SH-SY5Y (cell line): ENCODE measurements at regions not wholly inside any gene's neighbourhood (a gene's known extent, or its start where the extent isn't known, plus 50 kb on each side); places are given as distances from the start of the nearest gene placed in this dataset.

Experiments
- GATA2 ChIP-seq: IDR thresholded peaks from 2 replicates; pipeline ENCODE4 v1.6.1; 2011; ENCODE audit warnings: mild to moderate bottlenecking, low read depth, low read length
- GATA3 ChIP-seq: IDR thresholded peaks from 2 replicates; pipeline ENCODE4 v1.6.1; 2011; ENCODE audit warnings: low read depth, mild to moderate bottlenecking, low read length, moderate library complexity

DNA sequence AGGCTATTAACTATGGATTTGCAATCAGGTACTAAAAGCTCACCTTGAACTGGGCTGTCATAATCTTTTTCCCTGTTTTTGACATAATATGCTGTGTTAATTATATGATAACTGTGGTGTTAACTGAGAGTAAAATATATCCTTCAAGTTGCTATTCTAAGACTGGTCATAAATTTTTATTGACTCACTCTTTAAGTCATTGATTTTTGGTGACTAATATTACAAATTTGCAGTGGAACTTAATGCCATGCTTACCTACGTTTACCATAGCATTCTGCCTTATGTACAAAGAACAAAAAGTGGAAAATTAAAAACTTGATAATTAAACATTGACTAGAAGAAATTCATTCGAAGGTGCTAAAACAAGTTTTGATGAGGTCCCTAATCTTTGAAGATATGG is 872.4 kb downstream of the BRINP3 start:
- TF ChIP-seq GATA2 (no peak), GATA3 (no peak)
